B cell (primary cell): ENCODE measurements at regions not wholly inside any gene's neighbourhood (a gene's known extent, or its start where the extent isn't known, plus 50 kb on each side); places are given as distances from the start of the nearest gene placed in this dataset.

ENCODE experiments used
- CTCF ChIP-seq: fragments of 200-600 bp; IDR thresholded peaks from one replicate; pipeline ENCODE4 v1.8.0; 2022; ENCODE audit warnings: antibody characterized with exemption, mild to moderate bottlenecking
- EZH2 ChIP-seq: IDR thresholded peaks from 2 replicates; pipeline ENCODE4 v1.6.1; 2012; ENCODE audit warnings: borderline replicate concordance, low read depth, mild to moderate bottlenecking, moderate library complexity, low read length; ENCODE audit not compliant: insufficient read depth, poor library complexity, severe bottlenecking

- TF ChIP-seq CTCF (no peak), EZH2 (no peak)
Observed at GRCh38 chr1:187129132-187129531, 300.4 kb downstream of the PLA2G4A start.
